DMS53 (cell line): ENCODE measurements at regions not wholly inside any gene's neighbourhood (a gene's known extent, or its start where the extent isn't known, plus 50 kb on each side); places are given as distances from the start of the nearest gene placed in this dataset.
"Not testable (repeated sequence)": the region's sequence is repeated elsewhere in the genome, so short reads cannot be mapped to it uniquely, and the experiment has no call there.

Experiments used
- DNase-seq: peaks from one replicate; lab custom pipeline; 2025; lab: John Stamatoyannopoulos, UW

GRCh38 chrX:36650622-36651021 is 357.5 kb upstream of the FAM47C start:
- DNase-seq, result no peak

DNA sequence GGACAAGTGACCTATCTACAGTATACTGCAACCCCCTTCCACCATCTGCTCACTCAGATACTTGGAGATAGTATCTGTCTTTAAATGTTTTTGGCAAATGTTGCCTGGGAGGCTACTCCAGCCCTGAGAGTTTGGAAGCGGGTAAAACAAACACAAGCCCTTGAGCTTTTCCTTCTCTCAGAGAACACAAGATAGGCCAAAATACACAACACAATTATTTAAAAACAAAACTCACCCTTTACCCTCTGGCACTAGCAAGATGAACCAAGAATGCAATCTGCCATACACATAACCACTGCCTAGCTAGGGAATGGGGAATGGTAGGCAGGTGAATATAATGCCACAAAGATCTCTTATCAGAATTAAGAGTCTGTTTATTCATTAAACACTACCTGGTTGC is 324.7 kb upstream of the FAM47C start:
- DNase-seq, result no peak

DNA sequence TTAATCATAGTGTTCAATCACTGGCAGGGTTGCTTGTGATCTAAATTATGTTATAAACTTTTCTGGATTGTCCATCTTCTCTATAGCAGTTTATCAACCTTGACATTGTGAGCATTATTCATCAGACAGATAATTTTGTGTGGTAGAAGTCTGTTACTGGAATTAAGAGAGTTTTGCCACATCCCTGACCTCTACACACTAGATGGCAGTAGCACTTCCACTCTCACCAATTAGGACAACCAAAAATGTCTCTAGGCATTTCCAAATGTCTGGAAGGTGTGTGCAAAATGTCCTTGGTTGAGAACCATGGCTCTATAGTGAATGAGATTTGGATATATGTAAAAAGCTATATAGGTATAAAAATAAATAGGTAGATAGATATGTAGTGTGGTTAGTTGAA is 324.1 kb upstream of the FAM47C start:
- peak; percentile 10 for DNase-seq

DNA sequence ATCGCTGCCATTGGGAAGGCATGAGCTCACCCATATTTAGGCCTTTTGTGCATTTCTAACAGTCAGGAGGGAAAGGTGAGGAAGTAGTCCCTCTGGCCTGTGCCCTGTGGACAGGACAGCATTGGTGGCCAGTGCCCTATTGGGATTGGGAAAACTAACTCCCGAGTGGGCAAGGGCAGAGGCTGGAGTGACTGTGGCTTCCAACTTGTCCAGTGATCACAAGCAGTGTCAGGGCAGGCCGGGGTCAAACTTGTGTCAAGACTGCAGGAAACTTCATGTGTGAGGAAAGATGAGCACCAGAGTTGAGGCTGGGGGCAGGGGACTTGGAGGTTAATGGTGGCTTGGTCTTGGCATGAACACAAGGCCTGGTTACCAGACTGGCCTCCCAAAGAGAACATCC is 286.2 kb upstream of the FAM47C start:
- DNase-seq, result no peak

DNA sequence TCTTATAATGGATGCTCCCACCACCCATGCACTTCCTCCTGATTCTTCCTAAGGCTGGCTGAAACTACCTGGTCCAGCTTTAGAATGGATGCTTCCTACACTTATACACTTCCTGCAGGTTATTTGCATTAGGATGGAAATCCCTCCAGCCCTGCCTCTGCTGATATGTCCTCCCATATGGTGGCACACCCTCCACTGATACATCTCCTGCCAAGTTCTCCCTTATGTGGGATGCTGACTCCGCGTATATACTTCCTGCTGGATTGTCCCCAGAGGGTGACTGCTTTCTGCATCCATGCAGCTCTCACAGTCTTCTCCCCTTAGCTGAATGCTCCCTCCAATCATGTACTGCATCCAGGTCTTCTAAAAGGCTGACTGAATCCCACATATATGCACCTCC is 254.6 kb upstream of the FAM47C start:
- no peak for DNase-seq

GRCh38 chrX:36787752-36788151 is 220.4 kb upstream of the FAM47C start:
- DNase-seq, result peak; percentile 4

- no peak for DNase-seq
Measured at GRCh38 chrX:36803151-36803550, 205.0 kb upstream of the FAM47C start.

GRCh38 chrX:36804066-36804465 is 204.1 kb upstream of the FAM47C start:
- DNase-seq, result no peak

DNA sequence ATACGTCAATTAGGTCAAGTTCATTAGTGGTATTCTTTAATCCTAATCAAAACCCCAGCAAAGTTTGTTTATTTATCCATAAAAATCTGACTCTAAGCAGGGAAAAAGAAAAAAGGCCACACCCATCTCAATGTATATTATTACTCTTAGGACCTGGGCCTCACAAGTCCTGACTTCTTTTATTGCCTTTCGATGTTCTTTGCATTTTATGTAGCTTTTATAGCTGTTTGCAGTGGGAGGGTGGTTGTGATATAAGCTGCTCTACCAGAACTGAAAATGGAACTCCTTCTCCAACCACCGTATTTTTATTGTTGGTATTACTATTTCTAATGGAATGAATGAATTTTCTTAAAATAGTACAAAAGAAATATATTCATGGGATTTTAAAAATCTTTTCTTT is 163.3 kb upstream of the FAM47C start:
- no peak for DNase-seq

GRCh38 chrX:36847496-36847895 is 160.7 kb upstream of the FAM47C start:
- DNase-seq, result no peak

DNA sequence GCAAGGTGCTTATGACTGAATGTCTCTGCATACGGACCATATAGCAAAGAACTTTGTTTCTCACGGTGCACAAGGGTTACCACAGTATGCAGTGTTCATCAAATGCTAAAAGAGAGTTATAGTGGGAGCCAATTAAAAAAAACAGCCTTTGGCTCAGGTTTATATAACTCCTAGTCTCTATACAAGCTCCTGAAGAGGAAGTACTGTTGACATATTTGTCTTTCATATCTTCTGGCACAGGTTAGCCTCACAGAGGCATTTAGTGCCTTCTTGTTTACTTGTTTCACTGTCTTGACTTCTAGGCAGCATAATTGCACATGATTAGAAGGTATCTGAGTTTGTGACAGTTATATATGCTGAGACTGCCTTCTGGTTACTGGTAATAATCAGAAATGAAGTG is 158.8 kb upstream of the FAM47C start:
- DNase-seq, result peak; percentile 7

GRCh38 chrX:36856849-36857248 is 151.3 kb upstream of the FAM47C start:
- DNase-seq, result peak; percentile 10

DNA sequence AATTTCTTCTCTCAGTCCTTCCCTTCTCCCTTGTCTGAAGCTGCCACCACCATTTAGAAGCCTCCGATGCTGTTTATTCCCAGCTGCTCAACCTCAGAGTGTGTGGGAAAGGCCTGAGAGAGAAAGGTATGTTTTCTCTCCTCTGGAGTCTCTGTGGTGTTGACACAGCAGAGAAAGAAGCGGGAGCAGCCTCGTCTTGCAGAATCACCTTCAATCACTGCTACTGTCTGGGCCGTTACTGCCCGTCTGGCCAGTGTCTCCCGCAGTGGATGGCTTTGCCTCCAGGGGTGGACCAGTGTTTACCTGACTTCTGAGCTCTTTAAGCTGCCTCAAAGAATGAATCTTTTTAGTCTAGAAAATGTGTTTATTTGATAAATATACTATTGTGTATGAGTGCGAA is 148.9 kb upstream of the FAM47C start:
- no peak for DNase-seq

DNA sequence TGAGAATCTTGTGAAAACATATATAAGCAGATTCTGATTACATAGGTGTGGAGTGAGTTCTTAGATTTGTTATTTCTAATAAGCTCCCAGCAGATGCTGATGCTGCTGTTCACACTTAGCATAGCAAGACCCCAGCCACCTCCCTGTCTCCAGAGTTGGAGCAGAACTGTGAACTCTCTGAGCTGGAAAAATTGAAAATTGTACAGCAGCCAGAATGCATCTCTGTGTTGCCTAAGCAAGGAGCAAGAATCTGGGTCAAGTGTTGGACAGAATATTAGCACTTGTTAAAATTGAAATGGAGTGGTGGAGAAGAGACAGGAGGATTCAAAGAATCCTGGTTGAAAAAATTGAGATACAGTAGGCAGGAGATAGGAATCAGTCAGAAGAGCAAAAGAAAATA is 146.6 kb upstream of the FAM47C start:
- DNase-seq, result no peak

GRCh38 chrX:36867143-36867542 is 141.0 kb upstream of the FAM47C start:
- DNase-seq, result peak; percentile 71

GRCh38 chrX:36868592-36868991 is 139.6 kb upstream of the FAM47C start:
- DNase-seq, result no peak

- DNase-seq, result no peak
Measured at GRCh38 chrX:36869457-36869856, 138.7 kb upstream of the FAM47C start.

DNA sequence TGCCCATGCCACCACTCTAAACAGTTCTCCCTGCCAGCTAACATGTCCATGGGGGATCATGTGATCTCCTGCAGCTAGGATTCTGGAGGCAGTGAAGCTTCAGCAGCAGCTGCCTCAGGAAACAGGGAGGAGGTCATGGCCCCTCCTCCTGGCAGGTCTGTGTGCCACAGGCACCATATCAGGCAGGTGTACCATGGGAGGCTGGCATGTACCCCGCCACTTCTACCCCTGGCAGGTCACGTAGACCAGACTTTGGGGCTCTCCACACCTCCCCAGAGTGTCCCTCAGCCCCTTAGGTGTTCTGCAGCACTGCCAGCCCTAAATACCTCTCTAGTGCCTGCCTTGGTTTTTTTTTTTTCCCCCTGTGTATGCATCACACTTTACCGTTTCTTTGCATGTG is 110.5 kb upstream of the FAM47C start:
- peak; percentile 2 for DNase-seq

DNA sequence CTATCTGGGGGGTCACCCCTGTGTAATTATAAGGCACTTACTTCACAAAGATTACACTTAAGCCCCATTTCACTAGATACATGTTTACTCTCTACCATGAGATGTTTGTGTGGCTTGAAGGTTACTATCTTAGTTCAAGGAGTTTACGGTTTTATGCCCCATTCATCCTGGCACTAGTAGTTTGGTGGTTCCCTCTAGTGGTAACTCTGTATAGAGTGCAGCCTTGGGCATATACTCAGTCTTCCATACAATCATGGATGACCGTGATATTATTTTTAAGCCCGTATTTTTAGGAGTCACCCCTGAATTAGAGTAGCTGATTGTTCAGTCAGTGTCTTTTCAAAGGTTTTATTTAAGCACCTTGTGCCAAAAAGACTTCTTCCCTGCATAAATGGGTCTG is 109.9 kb upstream of the FAM47C start:
- peak; percentile 51 for DNase-seq

GRCh38 chrX:36904561-36904960 is 103.6 kb upstream of the FAM47C start:
- not testable (repeated sequence) for DNase-seq

DNA sequence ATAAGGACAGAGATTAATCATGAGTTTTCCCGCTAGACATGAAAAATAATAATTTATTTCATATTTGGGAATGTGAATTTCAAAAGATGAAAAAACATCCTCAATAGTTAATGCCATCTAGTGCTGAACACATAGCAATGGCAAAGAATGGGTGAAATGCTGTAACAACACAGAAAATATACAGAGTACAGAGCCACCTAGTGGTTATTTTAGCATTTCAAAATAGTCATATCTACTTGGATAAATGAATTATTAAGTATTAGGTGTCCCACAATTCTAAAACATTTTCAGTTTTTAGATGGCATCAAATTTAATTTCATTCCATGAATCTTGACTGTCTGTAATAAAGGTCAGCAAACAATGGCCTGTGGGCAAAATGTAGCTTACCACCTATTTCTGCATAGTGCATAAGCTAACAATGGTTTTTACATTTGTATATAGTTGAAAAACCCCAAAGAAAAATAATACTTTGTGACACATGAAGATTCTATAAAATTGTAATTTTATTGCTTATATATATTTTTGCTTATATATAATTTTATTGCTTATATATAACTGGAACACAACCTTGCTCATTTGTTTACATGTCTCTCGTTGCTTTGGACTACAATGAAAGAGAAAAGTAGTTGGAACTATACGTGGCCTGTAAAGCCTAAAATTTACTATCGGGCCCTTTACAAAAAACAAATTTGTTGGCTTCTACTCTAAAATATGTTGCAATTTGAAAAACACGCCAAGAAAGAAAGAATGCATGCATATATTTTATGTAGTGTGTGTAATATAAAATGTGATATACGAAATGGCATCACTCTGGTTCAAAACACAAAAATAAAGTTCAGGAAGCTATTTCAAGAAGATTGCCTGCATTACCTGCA is 99.1 kb upstream of the FAM47C start:
- DNase-seq, result peak; percentile 70

- DNase-seq, result no peak
Measured at GRCh38 chrX:36909676-36910030, 98.5 kb upstream of the FAM47C start.

DNA sequence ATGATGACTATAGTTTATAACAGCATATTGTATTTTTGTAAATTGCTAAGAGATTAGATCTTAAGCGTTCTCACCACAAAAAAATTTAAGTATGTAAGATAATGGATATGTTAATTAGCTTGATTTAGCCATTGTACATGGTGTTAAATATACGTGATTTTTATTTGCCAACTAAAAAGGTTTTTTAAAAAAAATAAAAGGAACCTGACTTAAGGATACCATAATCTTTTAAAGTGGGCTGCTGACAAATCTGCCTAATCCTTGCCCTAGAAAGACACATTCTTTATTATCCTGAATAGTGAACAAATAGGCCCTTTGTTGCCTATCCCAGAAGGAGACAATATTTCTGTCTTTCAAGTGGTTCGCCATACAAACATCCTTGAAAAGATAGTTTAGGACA is 94.6 kb upstream of the FAM47C start:
- no peak for DNase-seq

GRCh38 chrX:36916941-36917340 is 91.2 kb upstream of the FAM47C start:
- no peak for DNase-seq
